Gastrocnemius medialis (tissue), 4 donors: ENCODE measurements at regions not wholly inside any gene's neighbourhood (a gene's known extent, or its start where the extent isn't known, plus 50 kb on each side); places are given as distances from the start of the nearest gene placed in this dataset.

Experiments
- CTCF ChIP-seq, 5 experiments: fragments of 450-650 bp in 3 of 5; fragments of 200-600 bp in 2 of 5; sonication (generic) in 2 of 5; IDR thresholded peaks in 4 of 5; conservative IDR thresholded peaks in 1 of 5; 1 replicate in 4 of 5; 2 replicates in 1 of 5; pipeline ENCODE4 v1.5.1; 2016 to 2019; ENCODE audit warnings: antibody characterized with exemption in 5 of 5, mild to moderate bottlenecking in 3 of 5, moderate library complexity in 3 of 5
- POLR2A ChIP-seq, 2 donors: fragments of 450-650 bp; IDR thresholded peaks; one replicate each; pipeline ENCODE4 v1.6.1; 2017; ENCODE audit warnings: antibody characterized with exemption in 2 of 2, mild to moderate bottlenecking in 2 of 2, moderate library complexity in 2 of 2

GRCh38 chr7:82592416-82592815 lies 148.8 kb upstream of the CACNA2D1 start:
- TF ChIP-seq POLR2A (IDR thresholded peaks at IDR 0.05) (no peak), CTCF (IDR thresholded peaks at IDR 0.05 in 4 of 5, conservative IDR thresholded peaks at IDR 0.05 in 1 of 5) (no peak)
